NOMO-1 treated with DMSO at 0.1 percent for 48 hours (cell line): ENCODE measurements at regions not wholly inside any gene's neighbourhood (a gene's known extent, or its start where the extent isn't known, plus 50 kb on each side); places are given as distances from the start of the nearest gene placed in this dataset.

Experiments
- DNase-seq: peaks from one replicate; lab custom pipeline; 2025; ENCODE audit not compliant: unreplicated experiment; lab: John Stamatoyannopoulos, UW

DNA sequence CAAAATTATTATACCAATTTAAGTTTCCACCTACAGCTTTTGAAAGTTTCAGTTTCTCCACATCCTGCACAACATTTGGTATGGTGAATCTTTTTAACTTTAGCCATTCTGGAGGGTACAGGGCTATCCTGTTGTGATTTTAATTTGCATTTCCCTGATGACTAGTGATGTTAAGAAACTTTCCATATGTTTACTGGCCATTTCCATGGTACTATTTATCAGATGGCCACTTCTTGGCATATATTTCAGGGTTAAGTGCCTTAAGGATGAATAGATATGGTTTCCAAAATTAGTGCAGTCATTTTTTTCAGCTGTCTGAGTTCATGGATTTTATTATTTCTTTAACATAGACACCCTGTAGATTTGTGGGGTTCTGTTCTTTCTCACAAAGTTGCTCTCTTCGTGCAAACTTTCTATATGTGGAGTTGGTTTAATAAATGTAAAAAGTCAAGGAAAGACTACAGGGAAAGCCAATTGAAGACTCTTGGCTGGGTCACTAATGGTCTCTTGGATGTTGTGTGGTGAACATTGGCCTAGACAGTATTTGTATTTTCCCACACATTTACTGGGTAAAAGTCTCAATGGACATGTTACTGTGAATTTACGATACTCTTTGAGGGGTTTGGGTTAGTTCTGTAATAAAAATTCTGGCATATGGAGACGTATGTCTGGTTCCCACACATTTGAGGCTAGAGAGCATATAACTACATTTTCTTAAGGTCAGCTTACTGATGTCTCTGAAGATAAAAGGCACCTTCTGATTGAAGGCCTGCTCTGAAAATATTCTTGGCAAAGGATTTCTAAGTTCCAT lies 147.5 kb upstream of the PDZRN3 start:
- no peak for DNase-seq

DNA sequence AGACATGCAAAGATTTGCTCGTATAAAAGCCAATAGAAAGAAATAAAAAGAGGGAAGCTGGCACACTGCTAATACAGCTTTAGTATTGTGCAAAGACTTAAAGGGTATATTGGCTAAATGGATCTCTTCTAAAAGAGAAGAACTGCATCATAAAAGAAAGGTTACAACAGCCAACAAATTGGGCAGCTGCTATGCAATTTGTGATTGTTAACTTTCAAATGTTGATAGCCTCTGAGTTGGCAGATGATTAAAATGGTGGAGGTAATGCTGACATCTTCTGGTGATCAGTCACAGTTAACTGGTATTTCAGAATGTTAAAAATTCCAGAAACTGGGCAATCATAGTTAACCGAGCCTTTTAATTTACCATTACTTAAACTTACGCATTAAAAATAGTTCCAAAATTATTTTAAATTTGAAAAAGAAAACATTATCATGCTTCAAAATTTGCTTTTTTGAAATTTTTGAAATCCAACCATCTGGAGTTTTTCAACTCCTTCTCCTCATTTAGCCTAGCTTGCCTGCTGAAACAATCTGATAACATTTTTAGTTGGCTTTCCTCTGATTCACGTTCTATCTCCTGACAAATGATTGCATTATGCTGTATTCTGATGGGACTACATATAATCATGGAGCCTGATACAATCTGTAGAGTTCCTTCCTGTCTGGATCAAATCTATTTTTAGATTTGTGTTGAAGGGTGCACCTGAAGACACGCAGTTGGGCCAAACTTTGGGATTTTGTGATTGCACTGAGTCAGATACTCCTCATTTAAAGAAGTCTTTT lies 144.0 kb upstream of the PDZRN3 start:
- no peak for DNase-seq

DNA sequence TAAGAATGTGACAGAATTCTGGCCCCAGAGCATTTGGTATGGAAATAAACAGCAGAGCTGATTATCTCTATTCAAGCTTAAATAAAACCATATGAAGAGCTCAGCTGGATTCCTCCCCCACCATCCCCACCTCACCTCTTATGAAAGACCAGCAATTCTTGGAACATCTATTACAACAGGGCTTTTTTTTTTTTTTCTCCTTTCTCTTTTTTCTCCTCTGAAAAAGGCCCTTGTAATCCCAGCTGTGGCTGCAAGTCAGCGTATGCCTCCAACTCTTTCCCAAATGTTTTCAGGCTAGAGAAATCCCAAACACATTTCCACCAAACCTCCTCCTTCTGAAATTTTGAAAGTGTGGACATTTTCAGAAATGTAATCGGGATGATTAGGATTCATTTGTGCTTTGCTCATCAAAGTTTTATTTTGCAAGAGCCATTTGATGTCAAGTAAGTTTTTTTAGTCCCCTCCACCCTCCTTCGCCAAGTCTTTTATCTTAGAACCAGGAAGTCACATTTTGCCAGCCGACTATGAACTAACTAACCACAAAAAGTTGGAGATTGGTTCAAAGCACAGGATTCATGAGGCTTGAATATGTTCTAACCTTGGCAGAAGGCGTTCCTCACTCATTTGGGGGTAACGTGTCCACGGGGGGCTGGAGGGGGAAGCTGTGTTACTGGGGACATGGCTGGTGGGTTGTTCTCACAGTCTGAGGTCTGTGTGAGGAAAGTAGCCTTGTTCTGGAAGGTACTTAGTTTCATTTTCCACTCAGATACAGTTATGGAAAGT lies 142.0 kb upstream of the PDZRN3 start:
- DNase-seq = no peak

DNA sequence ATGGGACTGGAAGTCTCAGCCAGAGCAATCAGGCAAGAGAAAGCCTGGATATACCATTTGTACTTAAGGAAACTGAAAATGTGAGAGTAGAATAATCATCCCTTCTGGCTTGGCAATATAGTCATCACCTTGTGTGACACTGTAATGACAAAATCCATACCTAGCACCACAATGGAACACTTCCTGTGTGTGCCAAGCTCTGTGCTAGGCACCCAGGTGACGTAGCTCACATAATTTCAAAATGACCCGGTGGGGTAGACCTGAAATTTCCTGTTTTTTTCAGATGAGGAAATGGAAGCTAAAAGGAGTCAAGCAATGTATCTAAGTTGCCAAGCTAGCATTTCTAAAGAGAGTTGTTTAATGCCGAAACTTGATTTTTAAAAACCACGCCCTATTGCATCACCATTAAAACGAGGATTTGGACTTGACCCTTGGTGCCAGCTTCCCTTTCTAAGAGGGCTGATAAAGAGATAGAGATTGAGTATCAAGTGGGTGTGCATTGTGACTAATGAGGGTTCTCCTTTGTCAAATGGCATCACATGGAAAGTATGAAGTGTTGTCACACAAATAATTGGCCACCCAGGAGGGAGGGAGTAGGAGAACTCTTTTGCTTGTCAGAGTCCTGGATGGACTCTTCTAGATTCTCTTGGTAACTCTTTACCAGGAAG lies 141.3 kb upstream of the PDZRN3 start:
- no peak for DNase-seq

DNA sequence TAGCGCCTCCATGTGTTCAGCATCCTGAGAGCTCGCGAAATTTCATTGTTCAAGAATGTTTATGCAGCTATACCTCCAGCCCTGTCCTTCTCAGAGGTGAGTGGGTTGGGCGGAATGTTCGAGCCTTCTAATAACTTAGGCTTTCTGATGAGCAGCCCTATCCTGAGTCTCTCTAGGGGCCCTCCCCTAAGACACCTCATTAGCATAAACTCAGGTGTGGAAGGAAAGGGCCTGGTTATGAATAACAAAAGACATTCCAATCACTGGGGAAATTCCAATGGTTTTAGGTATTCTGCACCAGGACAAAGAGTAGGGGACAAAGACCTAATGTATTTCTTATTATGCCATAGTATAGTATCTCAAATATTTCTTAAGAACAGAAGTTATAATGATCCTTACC lies 138.1 kb upstream of the PDZRN3 start:
- no peak for DNase-seq

DNA sequence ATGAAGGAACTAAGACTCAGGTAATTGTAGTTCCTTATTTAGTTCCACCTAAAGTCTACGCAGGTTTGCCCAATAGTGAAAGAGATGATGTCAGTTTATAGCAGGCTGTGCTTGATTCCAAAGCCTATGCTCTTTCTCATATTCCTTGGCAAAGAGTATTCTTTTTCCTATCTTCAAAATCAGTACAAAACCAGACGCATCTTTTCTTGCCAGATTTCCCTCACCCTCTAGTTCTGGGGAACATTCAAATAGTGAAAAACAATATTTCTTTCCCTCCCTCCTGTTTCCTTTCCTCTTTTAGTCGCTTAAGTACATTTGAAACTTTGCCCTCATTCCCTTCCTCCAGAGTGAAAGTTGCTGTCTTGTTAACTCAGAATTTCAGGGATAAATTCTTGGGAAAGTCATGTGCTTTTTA lies 134.6 kb upstream of the PDZRN3 start:
- no peak for DNase-seq

DNA sequence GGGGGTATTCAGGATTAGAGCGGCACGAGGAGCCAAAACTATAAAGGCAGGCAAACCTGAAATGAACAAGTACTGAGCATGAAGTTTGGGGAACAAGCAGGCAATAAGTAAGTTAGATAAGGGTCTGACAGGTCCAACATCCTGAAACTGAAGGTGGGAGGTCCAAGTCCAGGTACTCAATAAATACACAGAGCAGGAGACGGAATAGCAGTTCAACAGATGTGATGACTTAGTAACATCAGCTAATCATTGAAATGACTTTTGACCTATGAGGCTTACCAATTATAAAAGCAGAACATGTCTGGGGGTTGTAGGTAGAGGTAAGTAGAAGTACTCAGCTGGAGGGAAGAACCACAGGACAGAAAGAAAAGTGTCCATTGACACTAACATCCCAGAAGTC lies 132.8 kb upstream of the PDZRN3 start:
- no peak for DNase-seq

DNA sequence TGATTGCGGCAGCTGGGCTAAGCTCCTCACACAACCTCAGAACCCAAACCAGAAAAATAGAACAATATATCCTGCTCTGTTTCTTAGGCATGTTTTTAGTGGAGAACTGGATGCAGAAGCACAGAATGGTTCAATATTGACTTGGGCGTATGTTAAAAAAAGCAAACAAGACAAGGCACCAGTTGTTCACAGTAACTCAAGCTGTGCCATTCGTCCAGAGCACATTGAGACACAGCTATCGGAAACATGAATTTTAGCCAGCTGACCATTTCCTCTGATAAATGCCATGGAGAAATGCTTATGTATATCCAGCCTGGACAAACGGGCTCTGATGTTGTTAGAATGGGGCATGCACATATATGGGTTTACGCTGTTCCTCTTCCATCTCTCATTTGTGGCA lies 129.2 kb upstream of the PDZRN3 start:
- no peak for DNase-seq

DNA sequence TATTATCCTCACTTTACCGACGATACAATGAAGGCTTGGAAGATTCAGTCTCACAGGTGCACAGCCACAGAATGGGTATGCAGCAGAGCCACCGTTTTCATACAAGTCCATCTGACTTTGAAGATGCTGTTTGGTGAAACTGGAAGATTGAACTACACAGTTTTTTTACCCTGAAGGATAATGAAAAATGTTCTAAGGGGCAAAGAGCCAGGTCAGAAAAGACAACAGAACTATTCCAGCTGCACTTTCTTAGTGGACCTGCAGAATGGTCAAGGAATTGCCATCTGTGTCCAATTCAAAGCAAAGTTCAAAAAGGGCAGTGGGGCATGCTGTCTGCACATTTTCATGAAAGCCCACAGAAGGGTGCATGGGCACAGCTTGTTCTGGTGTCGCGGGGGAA lies 127.6 kb upstream of the PDZRN3 start:
- DNase-seq = no peak

DNA sequence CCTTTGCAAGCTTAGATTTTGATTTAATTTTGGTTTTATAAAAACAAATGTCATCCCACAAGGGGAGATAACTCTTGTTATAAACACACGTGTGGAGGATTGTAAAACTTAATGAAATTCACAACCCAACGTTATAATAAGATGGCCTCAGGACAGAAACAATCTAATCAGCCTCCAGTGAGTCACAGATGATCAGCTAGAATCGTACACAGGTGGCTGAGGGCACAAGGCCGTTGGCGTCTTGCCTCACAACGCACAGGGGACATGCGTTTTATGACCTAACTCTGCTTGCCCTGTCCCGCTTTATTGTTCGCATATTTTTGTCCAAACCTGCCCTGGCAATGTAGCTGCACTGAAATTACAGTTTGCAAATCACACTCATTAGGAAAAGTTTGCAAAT lies 121.9 kb upstream of the PDZRN3 start:
- DNase-seq = no peak

DNA sequence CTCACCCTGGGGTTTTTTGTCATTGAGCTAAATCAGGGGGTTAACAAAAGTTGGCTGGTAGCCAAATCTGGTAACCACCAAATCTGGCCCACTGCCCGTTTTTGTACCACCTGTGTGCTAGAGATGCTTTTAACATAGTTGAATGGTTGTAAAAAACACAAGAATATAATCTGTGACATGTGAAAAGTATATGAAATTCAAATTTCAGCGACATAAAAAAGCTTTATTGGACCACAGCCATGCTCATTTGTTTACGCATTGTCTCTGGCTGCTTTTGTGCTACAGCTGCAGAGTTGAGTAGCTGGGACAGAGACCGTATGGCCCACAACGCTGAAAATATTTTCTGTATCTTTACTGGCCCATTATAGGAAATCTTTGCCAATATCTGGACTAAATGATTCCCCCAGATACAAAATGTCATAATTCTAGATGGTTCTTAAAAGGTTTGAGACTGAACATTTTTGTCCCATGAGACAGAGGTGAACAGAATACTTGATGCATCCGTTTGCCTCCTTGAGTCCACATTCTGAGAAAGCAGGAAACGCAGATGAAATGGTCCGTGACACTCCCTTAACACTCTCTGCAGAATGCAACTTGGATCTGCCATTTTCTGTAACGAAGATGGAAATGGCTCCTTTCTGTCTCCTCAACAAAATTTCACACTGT lies 120.9 kb upstream of the PDZRN3 start:
- DNase-seq = no peak

DNA sequence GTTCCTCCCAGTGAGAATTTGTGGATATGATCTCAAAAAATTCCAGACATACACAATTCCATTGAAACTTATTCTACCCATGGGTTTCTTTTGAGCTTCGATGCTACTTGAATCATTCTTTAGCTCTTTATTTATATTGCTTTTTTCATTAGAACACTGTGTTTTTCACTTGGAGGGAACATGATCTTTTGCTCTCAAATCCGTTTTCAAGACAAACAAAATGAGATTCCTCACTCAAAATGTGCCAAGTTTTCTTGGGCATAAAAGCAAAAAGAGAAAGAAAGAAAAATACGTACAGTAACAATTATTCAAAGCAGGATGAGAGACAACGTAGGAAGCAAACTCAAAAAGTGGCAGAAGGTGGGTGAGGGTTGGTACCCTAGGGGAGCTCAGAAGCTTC lies 118.8 kb upstream of the PDZRN3 start:
- no peak for DNase-seq

DNA sequence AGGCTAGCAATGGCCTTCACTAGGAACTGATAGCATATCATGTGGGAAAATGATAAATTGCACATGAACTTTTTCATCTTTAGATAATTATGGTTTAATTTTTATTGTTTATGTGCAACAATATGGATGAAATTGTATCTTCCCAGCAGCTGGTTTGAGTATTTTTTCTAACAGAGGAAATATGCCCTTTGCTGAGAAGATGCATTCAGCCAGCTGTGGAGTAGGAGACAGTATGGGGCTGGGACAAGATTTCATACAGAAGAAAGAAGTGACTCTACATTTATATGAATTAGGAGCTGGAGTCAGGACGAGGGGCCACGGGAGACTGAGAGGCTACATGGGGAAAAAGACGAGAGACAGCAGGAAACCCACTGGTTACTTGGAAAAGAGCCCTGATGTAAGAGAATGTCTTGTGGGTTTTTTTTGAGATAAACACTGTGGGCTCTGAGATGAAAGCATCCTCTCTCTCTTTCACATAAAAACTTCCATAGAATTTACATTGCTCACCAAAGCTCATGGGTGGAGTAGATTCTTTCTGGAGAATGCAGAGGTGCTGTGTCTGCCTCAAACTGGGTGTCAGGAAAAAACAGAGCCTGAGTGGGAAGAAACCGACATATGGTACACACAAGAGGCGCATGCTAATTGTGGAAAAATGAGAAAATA lies 115.2 kb upstream of the PDZRN3 start:
- no peak for DNase-seq

DNA sequence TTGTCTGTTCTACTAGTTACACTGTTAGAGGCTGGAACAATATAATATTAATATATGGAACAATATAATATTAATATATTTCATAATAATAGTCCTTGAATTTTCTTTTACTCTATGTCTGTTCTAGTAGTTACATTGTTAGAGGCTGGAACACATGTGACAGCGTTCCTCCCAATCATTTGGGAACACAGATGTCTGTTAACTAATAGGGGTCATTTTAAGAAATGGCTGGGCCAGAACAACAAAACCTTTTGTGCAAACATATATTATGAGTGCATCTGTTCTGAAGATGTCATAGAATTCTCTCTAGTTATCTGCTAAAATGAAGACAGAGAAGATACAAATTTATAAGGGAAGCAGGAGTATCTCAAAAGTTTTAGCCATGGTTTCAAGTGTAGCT lies 114.0 kb upstream of the PDZRN3 start:
- no peak for DNase-seq

DNA sequence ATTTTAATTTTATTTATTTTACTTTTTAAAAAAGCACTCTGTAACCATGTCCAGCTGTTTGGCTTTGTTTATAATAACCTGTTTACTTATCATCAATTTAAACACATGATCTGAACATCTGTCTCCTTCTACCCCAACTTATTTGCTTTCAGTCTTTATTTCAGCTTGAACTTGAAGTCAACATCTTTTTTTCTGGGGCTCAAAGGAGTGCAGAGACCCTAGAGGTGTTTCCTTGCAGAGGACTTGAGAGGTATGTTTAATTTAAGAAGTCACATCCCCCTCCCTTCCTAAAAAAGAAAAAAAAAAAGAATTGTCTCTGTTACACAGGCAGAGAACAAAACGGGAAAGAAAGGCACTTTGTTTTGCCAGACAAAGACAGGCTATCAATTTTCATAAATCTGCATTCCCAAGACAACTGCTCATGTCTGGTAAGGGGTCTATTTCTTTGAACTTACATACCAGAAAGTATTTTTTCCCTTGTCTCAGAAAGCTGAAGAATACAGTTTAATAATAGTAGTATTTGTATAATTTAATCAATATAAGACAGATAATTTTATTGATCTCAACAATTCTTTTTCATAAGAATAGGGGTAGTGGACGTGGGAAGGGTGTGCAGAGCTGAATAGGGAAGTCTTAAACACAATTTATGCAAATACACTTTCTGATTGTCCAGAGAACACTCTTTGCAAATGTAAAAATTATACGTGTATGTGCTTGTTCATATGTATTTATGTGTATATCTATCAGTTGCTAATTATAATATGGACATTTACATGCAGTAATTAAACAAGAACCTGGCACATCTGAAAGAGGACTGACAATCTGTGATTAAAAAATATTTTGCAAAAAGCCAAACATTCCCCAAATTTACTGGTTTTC lies 109.7 kb upstream of the PDZRN3 start:
- no peak for DNase-seq

DNA sequence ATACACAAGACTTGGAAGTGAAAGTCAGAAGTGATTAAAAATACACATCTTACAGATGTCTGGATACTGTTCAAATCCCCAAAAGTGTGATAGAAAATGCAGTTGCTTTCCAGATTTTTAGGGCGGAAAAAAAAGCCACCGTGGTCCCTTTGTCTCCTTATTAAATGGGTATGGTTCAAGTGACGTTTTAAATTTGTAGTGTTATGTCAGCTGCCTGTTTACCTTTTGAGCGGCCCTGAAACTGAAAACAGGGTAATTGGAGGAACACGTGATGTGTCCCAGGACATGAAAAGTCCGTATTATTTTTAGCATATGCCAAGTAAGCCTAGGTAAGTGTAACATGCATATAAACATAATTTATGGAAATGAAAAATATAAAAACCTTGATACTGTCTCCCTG lies 109.0 kb upstream of the PDZRN3 start:
- no peak for DNase-seq

DNA sequence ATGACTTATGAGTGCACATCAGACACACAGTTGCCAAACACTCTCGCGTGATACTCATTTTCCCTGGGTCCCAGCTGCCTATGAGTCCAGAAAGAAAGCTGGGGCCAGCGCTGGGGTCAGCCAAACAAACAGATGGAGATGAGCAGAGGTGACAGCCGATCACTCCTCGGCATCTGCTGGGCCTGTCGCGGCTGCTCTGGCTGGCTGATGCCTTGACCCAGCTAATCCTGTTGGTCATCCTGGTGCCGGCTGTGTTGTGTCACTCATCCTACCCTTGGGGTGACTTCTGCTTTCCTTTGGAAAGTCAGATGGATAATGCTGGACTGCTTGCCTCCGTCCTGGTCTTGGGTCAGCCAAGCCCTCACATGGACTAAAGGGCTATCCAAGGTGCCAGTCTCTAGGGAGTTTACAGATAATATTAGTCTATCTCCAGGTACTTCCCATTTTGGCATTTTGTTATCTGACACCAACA lies 105.3 kb upstream of the PDZRN3 start:
- DNase-seq = no peak

DNA sequence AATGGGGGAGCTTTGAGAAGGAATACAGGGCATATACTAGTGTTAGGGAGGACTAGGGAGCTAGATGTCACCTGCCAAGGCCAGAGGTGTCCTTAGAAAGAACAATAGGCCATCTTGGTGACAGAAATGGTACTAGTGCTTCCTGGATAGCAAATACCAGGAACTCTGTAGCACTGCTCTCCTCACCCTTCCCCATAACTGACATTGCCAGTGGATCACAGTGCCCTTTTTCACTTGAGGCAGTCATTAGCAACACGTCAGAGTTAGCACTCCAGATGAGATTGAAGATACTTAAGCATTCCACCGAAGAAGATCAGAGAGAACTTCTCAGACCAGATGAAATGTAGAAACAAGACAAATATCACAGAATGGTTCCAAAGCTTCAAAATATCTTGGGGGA lies 103.1 kb upstream of the PDZRN3 start:
- no peak for DNase-seq
